Parathyroid adenoma (tissue), 2 donors: ENCODE measurements at regions not wholly inside any gene's neighbourhood (a gene's known extent, or its start where the extent isn't known, plus 50 kb on each side); places are given as distances from the start of the nearest gene placed in this dataset.
"Not testable (repeated sequence)": the region's sequence is repeated elsewhere in the genome, so short reads cannot be mapped to it uniquely, and the experiment has no call there.

Experiments
- H2AFZ ChIP-seq: fragments of 300-600 bp; sonication (generic); one replicate; pipeline ENCODE4 v1.7.0; 2017; ENCODE audit warnings: antibody characterized with exemption, mild to moderate bottlenecking
- H3K27ac ChIP-seq: fragments of 300-600 bp; sonication (generic); one replicate; pipeline ENCODE4 v1.7.0; 2017
- H3K27me3 ChIP-seq: fragments of 300-600 bp; sonication (generic); one replicate; pipeline ENCODE4 v1.7.0; 2017; ENCODE audit warnings: low read length; ENCODE audit not compliant: control insufficient read depth, insufficient read depth
- H3K36me3 ChIP-seq: fragments of 300-600 bp; sonication (generic); one replicate; pipeline ENCODE4 v1.7.0; 2017; ENCODE audit warnings: low read length; ENCODE audit not compliant: control insufficient read depth, insufficient read depth
- H3K4me1 ChIP-seq: fragments of 300-600 bp; sonication (generic); one replicate; pipeline ENCODE4 v1.7.0; 2017; ENCODE audit warnings: control low read depth
- H3K4me2 ChIP-seq: fragments of 300-600 bp; sonication (generic); one replicate; pipeline ENCODE4 v1.7.0; 2017; ENCODE audit warnings: low read length
- H3K4me3 ChIP-seq: fragments of 300-600 bp; sonication (generic); one replicate; pipeline ENCODE4 v1.7.0; 2017; ENCODE audit warnings: low read depth, low read length
- H3K79me2 ChIP-seq: fragments of 300-600 bp; sonication (generic); one replicate; pipeline ENCODE4 v1.7.0; 2017; ENCODE audit warnings: control low read depth
- H3K9ac ChIP-seq: fragments of 300-600 bp; sonication (generic); one replicate; pipeline ENCODE4 v1.7.0; 2017; ENCODE audit warnings: mild to moderate bottlenecking
- H3K9me3 ChIP-seq: fragments of 300-600 bp; sonication (generic); one replicate; pipeline ENCODE4 v1.7.0; 2017; ENCODE audit warnings: low read length; ENCODE audit not compliant: control insufficient read depth
- TF ChIP-seq, protein P1 (sequence below): fragments of 300-600 bp; sonication (generic); IDR thresholded peaks from one replicate; pipeline ENCODE4 v1.7.0; 2017; ENCODE audit warnings: antibody characterized with exemption, mild to moderate bottlenecking
- donor health status: primary hyperparathyroidism.

DNA sequence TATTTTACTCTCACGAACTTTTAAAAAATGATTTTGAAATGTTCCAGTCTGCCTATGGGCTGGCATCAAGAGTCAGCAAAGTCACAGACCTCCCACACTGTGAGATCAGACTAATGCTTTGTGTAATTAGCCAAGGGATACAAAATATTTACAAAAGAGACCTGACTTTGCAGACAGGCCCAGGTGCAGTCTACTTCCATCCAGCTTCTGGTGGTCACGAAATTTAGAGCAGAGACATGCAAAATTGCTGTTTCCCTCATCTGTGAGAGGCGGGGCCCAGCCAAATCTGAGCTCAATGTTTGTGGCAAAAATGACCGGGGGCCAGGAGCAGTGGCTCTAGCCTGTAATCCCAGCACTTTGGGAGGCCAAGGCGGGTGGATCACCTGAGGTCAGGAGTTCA is 82.5 kb upstream of the PITRM1 start:
- H3K79me2 ChIP-seq: no peaks in the 10 kb centered on the region
- H3K36me3 ChIP-seq: no peaks in the 10 kb centered on the region
- no peak overlapping the region for H3K27ac ChIP-seq
- H3K4me2 ChIP-seq: no peak overlapping the region
- no peaks in the 10 kb centered on the region for H3K4me1 ChIP-seq
- no peak overlapping the region for H3K4me3 ChIP-seq
- no peaks in the 10 kb centered on the region for H3K27me3 ChIP-seq
- no peak overlapping the region for H2AFZ ChIP-seq
- TF ChIP-seq, protein P1, sequence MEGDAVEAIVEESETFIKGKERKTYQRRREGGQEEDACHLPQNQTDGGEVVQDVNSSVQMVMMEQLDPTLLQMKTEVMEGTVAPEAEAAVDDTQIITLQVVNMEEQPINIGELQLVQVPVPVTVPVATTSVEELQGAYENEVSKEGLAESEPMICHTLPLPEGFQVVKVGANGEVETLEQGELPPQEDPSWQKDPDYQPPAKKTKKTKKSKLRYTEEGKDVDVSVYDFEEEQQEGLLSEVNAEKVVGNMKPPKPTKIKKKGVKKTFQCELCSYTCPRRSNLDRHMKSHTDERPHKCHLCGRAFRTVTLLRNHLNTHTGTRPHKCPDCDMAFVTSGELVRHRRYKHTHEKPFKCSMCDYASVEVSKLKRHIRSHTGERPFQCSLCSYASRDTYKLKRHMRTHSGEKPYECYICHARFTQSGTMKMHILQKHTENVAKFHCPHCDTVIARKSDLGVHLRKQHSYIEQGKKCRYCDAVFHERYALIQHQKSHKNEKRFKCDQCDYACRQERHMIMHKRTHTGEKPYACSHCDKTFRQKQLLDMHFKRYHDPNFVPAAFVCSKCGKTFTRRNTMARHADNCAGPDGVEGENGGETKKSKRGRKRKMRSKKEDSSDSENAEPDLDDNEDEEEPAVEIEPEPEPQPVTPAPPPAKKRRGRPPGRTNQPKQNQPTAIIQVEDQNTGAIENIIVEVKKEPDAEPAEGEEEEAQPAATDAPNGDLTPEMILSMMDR: no peak
- no peaks in the 10 kb centered on the region for H3K9me3 ChIP-seq
- H3K9ac ChIP-seq: no peak overlapping the region

DNA sequence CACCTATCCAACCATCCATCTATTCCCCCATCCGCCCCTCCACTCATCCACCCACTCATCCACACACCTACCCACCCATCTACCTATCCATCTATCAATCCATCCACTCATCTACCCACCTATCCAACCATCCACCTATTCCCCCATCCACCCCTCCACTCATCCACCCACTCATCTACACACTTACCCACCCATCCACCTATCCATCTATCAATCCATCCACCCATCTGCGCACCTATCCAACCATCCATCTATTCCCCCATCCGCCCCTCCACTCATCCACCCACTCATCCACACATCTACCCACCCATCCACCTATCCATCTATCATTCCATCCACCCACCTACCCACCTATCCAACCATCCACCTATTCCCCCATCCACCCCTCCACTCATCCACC is 81.4 kb upstream of the PITRM1 start:
- H3K36me3 ChIP-seq, H3K4me3 ChIP-seq, H2AFZ ChIP-seq, H3K4me2 ChIP-seq, H3K9ac ChIP-seq, H3K27ac ChIP-seq, H3K4me1 ChIP-seq, H3K9me3 ChIP-seq, H3K27me3 ChIP-seq, H3K79me2 ChIP-seq: not testable (repeated sequence)

DNA sequence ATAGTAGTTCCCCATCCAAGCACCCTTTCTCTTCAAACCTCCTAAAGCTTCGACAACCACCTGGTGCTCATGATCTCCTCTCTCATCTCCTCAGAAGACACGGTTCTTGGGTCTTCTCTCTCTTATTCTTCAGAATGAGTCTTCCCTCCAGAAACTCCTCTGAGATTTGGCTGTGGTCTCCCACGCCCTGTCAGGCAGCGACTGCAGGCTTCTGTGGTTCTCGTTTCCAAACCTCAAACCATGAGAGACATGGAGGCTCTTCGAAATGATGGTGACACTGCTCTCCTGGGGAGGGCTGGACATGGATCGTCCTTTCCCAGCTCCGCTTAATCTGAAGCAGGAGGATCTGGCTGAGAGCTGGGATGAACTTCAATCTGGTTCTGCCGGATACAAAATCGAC is 78.6 kb upstream of the PITRM1 start:
- TF ChIP-seq, protein P1: no peak
- no peaks in the 10 kb centered on the region for H3K79me2 ChIP-seq

DNA sequence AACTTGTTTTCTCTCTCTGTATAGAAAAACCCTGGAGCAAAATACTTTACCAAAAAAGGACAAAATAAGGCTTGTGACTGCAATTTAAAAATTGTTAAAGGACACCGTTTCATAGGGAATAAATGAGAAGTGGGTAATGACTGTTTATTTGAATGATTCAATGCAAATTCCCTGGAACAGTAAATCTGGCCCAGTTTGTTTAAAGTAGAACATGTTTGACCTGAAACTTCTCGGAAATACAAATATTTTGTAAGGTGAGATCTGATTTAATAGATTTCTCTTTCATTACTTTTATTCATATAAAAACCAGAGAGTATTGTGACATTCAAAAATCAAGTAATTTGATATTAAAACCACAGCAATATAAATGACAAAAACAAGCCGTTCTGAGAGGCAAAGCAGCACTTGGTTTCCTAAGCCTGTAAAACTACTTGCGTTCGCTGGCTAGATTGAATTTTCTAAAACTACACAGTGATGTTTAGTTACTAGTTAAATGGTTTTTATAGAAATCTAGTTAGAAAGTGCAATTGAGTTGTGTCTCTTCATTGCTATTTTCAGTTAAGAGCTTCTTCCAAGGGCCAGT is 76.8 kb upstream of the PITRM1 start:
- H3K36me3 ChIP-seq: no peaks in the 10 kb centered on the region
- H3K27me3 ChIP-seq: no peaks in the 10 kb centered on the region
- no peak overlapping the region for H3K4me3 ChIP-seq
- no peaks in the 10 kb centered on the region for H3K4me1 ChIP-seq
- H3K27ac ChIP-seq: no peak overlapping the region
- H3K4me2 ChIP-seq: no peak overlapping the region
- H3K9ac ChIP-seq: no peak overlapping the region
- H3K9me3 ChIP-seq: no peaks in the 10 kb centered on the region
- TF ChIP-seq, protein P1: no peak
- H3K79me2 ChIP-seq: no peaks in the 10 kb centered on the region
- H2AFZ ChIP-seq: no peak overlapping the region

More for the DNA sequence above, 78.6 kb upstream of the PITRM1 start:
- Histone ChIP-seq H3K36me3 (no peaks in the 10 kb centered on the region), H3K4me2 (no peak overlapping the region), H3K9me3 (no peaks in the 10 kb centered on the region), H3K4me3 (no peak overlapping the region), H3K4me1 (no peaks in the 10 kb centered on the region), H3K27me3 (no peaks in the 10 kb centered on the region), H2AFZ (no peak overlapping the region), H3K27ac (no peak overlapping the region), H3K9ac (no peak overlapping the region)

DNA sequence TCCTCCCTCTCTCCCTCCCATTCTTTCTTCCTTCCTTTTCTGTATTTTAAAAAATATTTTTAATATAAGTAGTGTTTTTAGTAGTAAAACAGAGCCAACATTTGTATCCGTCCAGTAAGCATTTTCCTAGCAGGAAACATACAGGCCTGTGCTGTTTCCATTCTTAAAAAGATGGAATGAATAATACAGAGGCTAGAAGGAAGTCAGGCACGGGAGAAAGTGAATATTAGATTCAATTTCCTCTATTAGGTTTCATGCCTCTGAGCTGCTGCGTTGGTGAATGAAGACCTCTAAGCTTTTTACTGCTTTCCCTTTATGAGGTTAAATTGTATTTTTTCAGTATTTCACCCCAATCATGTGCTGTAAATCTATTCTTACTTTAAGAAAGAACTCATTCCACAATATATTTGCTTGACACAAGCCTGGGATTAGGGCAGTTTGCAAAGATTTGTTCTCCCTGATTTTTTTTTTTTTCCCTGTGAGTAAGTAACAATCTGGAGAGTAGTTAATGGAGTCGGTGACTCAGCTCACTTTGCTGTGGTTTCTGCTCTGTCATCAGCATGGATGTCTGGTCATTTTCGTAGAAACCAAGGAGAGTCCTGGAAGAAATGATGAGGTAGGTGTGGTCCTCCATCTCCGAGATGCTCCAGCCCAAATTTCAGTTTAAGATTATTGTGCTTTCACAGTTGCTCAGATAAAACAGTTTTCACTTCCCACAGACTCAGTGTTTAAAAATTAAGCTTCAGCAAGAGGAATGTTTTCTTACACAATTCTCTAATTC is 76.1 kb upstream of the PITRM1 start:
- Histone ChIP-seq H3K27ac (no peak overlapping the region), H3K4me2 (no peak overlapping the region), H3K79me2 (no peaks in the 10 kb centered on the region), H3K9ac (no peak overlapping the region), H3K36me3 (no peaks in the 10 kb centered on the region), H3K4me3 (no peak overlapping the region), H2AFZ (no peak overlapping the region), H3K4me1 (no peaks in the 10 kb centered on the region), H3K27me3 (no peaks in the 10 kb centered on the region), H3K9me3 (no peaks in the 10 kb centered on the region)
- TF ChIP-seq, protein P1: no peak
